Choroid plexus epithelial cell (primary cell): ENCODE measurements at regions not wholly inside any gene's neighbourhood (a gene's known extent, or its start where the extent isn't known, plus 50 kb on each side); places are given as distances from the start of the nearest gene placed in this dataset.

Experiments
- DNase-seq: peaks from one replicate; pipeline ENCODE4 v3.0.0-alpha.2; 2010; ENCODE audit warnings: low read depth
- H3K4me3 ChIP-seq: 2 replicates; pipeline ENCODE4 v1.5.1; 2011; ENCODE audit warnings: low read depth, mild to moderate bottlenecking, control low read depth, low read length, moderate library complexity
- CTCF ChIP-seq: conservative IDR thresholded peaks from 2 replicates; pipeline ENCODE4 v1.5.1; 2011; ENCODE audit warnings: low read depth, mild to moderate bottlenecking, control low read depth, inconsistent platforms, low read length, moderate library complexity

- DNase-seq: peak; percentile 17
- H3K4me3 ChIP-seq: no peak overlapping the region
- no peak for TF ChIP-seq CTCF
These were observed 841.5 kb downstream of the KCNT2 start for GRCh38 chr1:195766709-195767108.

- no peak for TF ChIP-seq CTCF
- no peak overlapping the region for H3K4me3 ChIP-seq
- no peak for DNase-seq
These were observed 843.1 kb downstream of the KCNT2 start for GRCh38 chr1:195765099-195765498.

- no peak for TF ChIP-seq CTCF
- H3K4me3 ChIP-seq: no peak overlapping the region
These were observed 844.3 kb downstream of the KCNT2 start for GRCh38 chr1:195763907-195764374.

GRCh38 chr1:195763146-195763906, 844.9 kb downstream of the KCNT2 start:
- no peak overlapping the region for H3K4me3 ChIP-seq
- DNase-seq: no peak
- TF ChIP-seq CTCF: no peak

More at GRCh38 chr1:195763907-195764374, 844.3 kb downstream of the KCNT2 start:
- DNase-seq: no peak

GRCh38 chr1:195761104-195761503, 847.1 kb downstream of the KCNT2 start:
- DNase-seq: no peak
- no peak overlapping the region for H3K4me3 ChIP-seq
- TF ChIP-seq CTCF: no peak

GRCh38 chr1:195756109-195756508, 852.1 kb downstream of the KCNT2 start:
- no peak for DNase-seq
- no peak overlapping the region for H3K4me3 ChIP-seq
- no peak for TF ChIP-seq CTCF

- no peak for TF ChIP-seq CTCF
- peak; percentile 13 for DNase-seq
- H3K4me3 ChIP-seq: no peak overlapping the region
These were observed 853.4 kb downstream of the KCNT2 start for GRCh38 chr1:195754874-195755273.
